OCI-M2 (cell line): ENCODE measurements at regions not wholly inside any gene's neighbourhood (a gene's known extent, or its start where the extent isn't known, plus 50 kb on each side); places are given as distances from the start of the nearest gene placed in this dataset.

Source experiments
- DNase-seq: peaks from one replicate; lab custom pipeline; 2025; ENCODE audit not compliant: unreplicated experiment; lab: John Stamatoyannopoulos, UW

DNA sequence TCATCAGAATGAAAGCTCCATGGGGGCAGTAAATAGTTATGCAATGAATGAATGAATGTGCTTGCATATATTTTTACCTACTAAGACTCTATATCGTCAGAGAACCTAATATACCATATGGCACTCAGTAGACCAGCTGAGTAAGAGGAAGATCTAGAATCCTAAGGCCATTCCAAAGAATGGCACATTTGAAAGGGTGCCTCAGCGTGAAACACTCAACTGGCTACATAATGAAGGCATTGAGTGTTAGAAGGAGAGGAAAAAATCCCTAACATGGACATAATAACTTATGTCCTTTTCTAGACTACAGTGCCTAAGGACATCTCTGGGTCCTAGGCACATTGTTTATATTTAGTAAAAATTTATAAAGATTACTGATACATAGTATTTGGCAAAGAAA is 61.7 kb upstream of the ARID2 start:
- no peak for DNase-seq

DNA sequence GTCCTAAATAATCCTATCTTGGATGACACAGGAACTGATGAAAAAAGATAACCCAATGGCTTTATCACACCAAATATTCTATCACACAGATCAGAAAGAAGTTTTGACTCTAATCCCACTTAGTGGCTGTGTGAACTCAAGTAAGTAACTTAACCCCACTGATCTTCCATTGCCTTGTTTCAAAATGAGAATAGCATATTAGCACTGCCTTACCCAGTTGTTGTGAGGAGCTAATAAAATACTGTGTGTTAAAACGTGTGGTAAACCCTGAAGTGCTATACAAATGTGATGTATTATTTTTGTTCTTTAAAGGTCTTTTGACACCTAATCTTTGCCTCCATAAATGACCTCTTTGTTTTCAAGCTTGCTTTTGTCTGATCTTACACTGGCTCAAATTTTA is 60.9 kb upstream of the ARID2 start:
- no peak for DNase-seq

DNA sequence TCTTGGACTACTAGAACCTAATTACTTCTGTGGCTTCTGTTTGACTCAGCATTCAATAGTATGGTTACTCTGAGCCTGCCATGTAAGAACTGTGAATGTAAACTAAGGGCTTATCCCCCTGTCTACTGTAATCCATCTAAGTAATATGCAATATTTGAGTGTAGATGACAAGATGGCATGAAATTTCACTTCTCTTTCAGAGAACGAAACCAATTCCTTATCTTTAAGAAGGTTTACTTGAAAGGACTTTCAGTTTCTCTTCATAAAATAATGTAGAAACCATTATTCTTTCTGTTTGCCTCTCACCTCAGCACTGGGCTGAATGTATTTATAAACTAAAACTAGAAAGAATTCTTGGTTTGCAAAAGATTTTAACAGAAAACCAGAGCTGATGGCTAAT is 60.4 kb upstream of the ARID2 start:
- no peak for DNase-seq

DNA sequence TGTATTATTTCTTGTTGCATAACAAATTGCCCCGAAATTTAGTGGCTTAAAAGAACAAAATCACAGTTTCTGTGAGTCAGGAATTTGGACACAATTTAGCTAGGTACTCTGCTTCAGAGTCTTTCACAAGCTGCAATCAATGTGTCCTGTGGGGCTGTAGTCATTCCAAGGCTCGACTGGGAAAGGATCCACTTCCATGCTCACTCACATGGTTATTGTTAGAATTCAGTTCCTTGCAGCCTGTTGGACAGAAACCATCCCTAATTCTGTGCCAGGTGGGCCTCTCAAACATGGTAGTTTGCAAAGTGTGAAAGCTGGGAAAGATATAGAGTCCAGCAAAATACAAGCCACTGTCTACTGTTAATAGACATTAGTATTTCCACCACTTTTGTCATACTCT is 59.7 kb upstream of the ARID2 start:
- DNase-seq = no peak

DNA sequence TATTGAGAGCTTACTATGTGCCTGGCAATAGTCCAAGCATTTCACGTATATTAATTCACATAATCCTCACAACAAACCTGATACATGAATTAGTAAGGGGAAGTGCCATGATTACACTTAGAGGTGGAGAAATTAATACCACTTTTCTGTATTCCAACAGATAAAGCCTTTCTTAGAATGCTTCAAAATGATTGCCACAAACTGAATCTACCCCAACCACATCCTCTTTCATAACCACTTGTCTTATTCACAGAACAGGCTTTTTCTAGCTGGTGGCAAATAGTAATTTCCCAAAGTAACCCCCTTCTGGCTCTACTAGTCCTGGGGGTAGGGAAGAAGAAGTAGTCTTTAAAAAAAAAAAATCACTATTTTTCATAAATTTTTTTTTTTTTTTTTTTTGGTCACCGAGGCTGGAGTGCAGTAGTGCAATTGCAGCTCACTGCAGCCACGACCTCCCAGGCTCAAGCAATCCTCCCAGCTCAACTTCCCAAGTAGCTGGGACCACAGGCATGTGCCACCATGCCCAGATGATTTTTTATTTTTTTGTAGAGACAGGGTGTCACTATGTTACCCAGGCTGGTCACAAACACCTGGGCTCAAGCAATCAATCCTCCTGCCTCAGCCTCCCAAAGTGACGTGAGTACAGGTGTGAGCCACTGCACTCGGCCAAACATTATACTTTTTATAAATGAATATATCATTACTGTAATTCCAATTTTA is 59.0 kb upstream of the ARID2 start:
- DNase-seq = no peak

DNA sequence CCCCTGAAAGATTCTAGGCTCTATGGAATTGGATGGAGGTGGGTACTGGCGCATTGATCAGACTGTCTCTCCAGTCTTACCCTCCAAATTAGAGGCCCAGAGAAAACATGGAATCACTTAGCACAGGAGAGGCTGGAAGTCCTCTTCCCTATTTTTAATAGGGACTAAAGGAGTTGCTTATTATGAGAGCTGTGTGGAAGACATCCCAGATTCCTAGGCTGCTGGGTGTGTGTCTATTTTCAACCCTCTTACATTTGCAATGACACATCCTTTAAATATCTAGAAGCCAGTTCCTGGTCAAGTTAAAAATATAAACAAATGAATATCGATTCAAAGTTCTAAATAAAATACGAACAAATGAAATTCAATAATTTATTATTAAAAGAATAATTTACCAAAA is 58.3 kb upstream of the ARID2 start:
- DNase-seq = no peak

DNA sequence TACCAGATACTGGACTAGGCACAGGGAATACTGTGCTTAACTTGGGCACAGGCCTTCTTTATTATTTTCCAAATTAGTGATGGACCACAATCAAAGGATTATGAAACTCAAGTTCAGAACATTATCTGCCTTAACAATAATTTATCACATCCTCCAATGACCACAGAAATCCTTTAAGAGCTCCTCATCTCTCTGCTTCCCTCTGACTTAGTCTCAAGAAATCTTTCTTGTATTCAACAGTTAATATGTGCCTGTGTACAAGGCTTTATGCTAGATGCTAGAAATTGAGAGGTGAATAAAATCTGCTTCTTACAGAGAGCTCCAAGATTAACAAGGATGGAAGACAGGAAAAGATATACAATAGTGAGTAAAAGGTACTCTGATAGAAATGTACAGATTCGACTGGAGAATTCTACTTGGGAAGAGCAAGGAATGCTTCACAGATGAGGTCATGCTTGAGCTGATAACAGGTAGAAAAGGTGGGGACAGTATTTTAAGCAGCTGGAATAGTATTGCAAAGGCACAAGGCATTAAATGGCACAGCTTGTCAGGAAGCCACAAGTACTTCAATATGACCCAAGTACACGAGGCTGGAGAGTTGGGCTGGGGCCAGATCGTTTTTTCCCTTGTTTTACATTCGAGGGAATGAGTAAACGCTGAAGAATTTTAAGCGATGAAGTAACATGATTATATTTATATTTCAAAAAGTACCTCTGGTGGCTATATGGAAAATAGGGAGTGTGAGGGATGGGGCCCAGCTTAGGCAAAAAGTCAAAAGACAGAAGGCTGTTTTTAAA is 55.1 kb upstream of the ARID2 start:
- DNase-seq = no peak

DNA sequence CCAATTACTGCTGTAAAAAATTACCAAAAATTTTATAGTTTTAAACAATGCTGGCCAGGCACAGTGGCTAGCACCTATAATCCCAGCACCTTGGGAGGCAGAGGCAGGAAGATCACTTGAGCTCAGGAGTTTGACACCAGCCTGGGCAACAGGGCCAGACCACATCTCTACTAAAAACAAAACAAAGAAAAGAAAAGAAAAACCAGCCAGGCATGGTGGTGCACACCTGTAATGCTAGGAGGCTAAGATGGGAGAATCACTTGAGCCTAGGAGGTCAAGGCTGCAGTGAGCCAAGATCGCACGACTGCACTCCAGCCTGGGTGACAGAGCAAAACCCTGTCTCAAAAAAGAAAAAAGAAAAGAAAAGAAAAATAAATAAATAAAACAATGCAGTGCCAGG is 54.0 kb upstream of the ARID2 start:
- DNase-seq = no peak
